ENCODE measurements at regions not wholly inside any gene's neighbourhood (a gene's known extent, or its start where the extent isn't known, plus 50 kb on each side); places are given as distances from the start of the nearest gene placed in this dataset.

- Histone ChIP-seq H3K9ac (no peak overlapping the region), H3K79me2 (ENCODE audit: low read depth) (no peaks in the 10 kb centered on the region), H3K4me1 (peaks cover 14% of the 10 kb centered on the region), H3K27ac (no peak overlapping the region), H4K20me1 (ENCODE audit: low read depth) (no peaks in the 10 kb centered on the region), H3K9me3 (ENCODE audit: low read depth) (no peaks in the 10 kb centered on the region), H3K36me3 (no peaks in the 10 kb centered on the region), H3K4me3 (no peak overlapping the region), H3K27me3 (no peaks in the 10 kb centered on the region), H2AFZ (replicated peaks) (no peak overlapping the region), H3K4me2 (no peak overlapping the region), H3F3A (ENCODE audit: low read depth) (no peaks in the 10 kb centered on the region)
- Mint-ChIP-seq H3K36me3 (no peaks in the 10 kb centered on the region), H3K4me1 (peaks cover 13% of the 10 kb centered on the region), H3K27ac (no peak overlapping the region), H3K4me3 (no peak overlapping the region), H3K27me3 (ENCODE audit: insufficient read depth, low read depth) (peaks cover 6% of the 10 kb centered on the region), H3K9me3 (peaks cover 2% of the 10 kb centered on the region)
- TF ChIP-seq CTCF (IDR thresholded peaks at IDR 0.05) (no peak), EZH2phosphoT487 (IDR thresholded peaks at IDR 0.05) (no peak), EZH2 (IDR thresholded peaks at IDR 0.05) (no peak)
- DNase-seq (ENCODE audit: low spot score), result no peak
These were observed 384.2 kb upstream of the PROK2 start for GRCh38 chr3:72169120-72169519.

GRCh38 chr3:72165808-72166207 lies 380.9 kb upstream of the PROK2 start:
- H3K27me3 Mint-ChIP-seq (ENCODE audit: insufficient read depth, low read depth), result peaks cover 4% of the 10 kb centered on the region
- Histone ChIP-seq H3K27me3 (no peaks in the 10 kb centered on the region), H4K20me1 (ENCODE audit: low read depth) (no peaks in the 10 kb centered on the region), H3K4me1 (peaks cover 9% of the 10 kb centered on the region), H2AFZ (replicated peaks) (no peak overlapping the region), H3F3A (ENCODE audit: low read depth) (no peaks in the 10 kb centered on the region), H3K4me2 (no peak overlapping the region), H3K79me2 (ENCODE audit: low read depth) (no peaks in the 10 kb centered on the region), H3K4me3 (no peak overlapping the region), H3K27ac (no peak overlapping the region), H3K9ac (no peak overlapping the region), H3K9me3 (ENCODE audit: low read depth) (no peaks in the 10 kb centered on the region), H3K36me3 (no peaks in the 10 kb centered on the region)
- no peak for DNase-seq (ENCODE audit: low spot score)
- H3K4me3 Mint-ChIP-seq, result no peak overlapping the region
- H3K9me3 Mint-ChIP-seq, result peaks cover 2% of the 10 kb centered on the region
- H3K4me1 Mint-ChIP-seq, result peaks cover 16% of the 10 kb centered on the region
- no peaks in the 10 kb centered on the region for H3K36me3 Mint-ChIP-seq
- TF ChIP-seq CTCF (IDR thresholded peaks at IDR 0.05), result no peak
- no peak for TF ChIP-seq EZH2 (IDR thresholded peaks at IDR 0.05)
- TF ChIP-seq EZH2phosphoT487 (IDR thresholded peaks at IDR 0.05), result no peak
- no peak overlapping the region for H3K27ac Mint-ChIP-seq

GRCh38 chr3:72165317-72165716 lies 380.4 kb upstream of the PROK2 start:
- DNase-seq (ENCODE audit: low spot score), result no peak
- no peak overlapping the region for H3K4me3 ChIP-seq
- H4K20me1 ChIP-seq (ENCODE audit: low read depth), result no peaks in the 10 kb centered on the region
- H2AFZ ChIP-seq (replicated peaks), result peak overlapping the region; percentile 10
- no peak for TF ChIP-seq EZH2phosphoT487 (IDR thresholded peaks at IDR 0.05)
- Mint-ChIP-seq H3K36me3 (no peaks in the 10 kb centered on the region), H3K27me3 (ENCODE audit: insufficient read depth, low read depth) (peaks cover 6% of the 10 kb centered on the region), H3K27ac (no peak overlapping the region), H3K9me3 (peaks cover 1% of the 10 kb centered on the region), H3K4me3 (no peak overlapping the region), H3K4me1 (peaks cover 16% of the 10 kb centered on the region)
- H3K4me1 ChIP-seq, result peaks cover 9% of the 10 kb centered on the region
- H3K9ac ChIP-seq, result no peak overlapping the region
- H3K27ac ChIP-seq, result no peak overlapping the region
- no peaks in the 10 kb centered on the region for H3K36me3 ChIP-seq
- H3K79me2 ChIP-seq (ENCODE audit: low read depth), result no peaks in the 10 kb centered on the region
- no peaks in the 10 kb centered on the region for H3K9me3 ChIP-seq (ENCODE audit: low read depth)
- H3K27me3 ChIP-seq, result no peaks in the 10 kb centered on the region
- no peaks in the 10 kb centered on the region for H3F3A ChIP-seq (ENCODE audit: low read depth)
- H3K4me2 ChIP-seq, result no peak overlapping the region

- Mint-ChIP-seq H3K4me3 (no peak overlapping the region), H3K27ac (no peak overlapping the region)
- no peak overlapping the region for H3K9ac ChIP-seq
These were observed 379.7 kb upstream of the PROK2 start for GRCh38 chr3:72164635-72164978.

More at GRCh38 chr3:72164635-72164978, 379.7 kb upstream of the PROK2 start:
- peaks cover 16% of the 10 kb centered on the region for H3K4me1 Mint-ChIP-seq
- no peak overlapping the region for H3K27ac ChIP-seq
- no peak for DNase-seq (ENCODE audit: low spot score)
- H3K36me3 ChIP-seq, result no peaks in the 10 kb centered on the region
- no peaks in the 10 kb centered on the region for H3F3A ChIP-seq (ENCODE audit: low read depth)
- H3K27me3 Mint-ChIP-seq (ENCODE audit: insufficient read depth, low read depth), result peaks cover 6% of the 10 kb centered on the region
- H3K4me2 ChIP-seq, result no peak overlapping the region
- no peak overlapping the region for H2AFZ ChIP-seq (replicated peaks)
- no peak overlapping the region for H3K4me3 ChIP-seq
- no peaks in the 10 kb centered on the region for H3K9me3 ChIP-seq (ENCODE audit: low read depth)
- H4K20me1 ChIP-seq (ENCODE audit: low read depth), result no peaks in the 10 kb centered on the region
- H3K9me3 Mint-ChIP-seq, result no peaks in the 10 kb centered on the region
- H3K79me2 ChIP-seq (ENCODE audit: low read depth), result no peaks in the 10 kb centered on the region
- peaks cover 9% of the 10 kb centered on the region for H3K4me1 ChIP-seq
- no peaks in the 10 kb centered on the region for H3K27me3 ChIP-seq
- no peaks in the 10 kb centered on the region for H3K36me3 Mint-ChIP-seq
- TF ChIP-seq CTCF (IDR thresholded peaks at IDR 0.05), result no peak
- no peak for TF ChIP-seq EZH2 (IDR thresholded peaks at IDR 0.05)
- no peak for TF ChIP-seq EZH2phosphoT487 (IDR thresholded peaks at IDR 0.05)
